GM18868 (cell line): ENCODE measurements at regions not wholly inside any gene's neighbourhood (a gene's known extent, or its start where the extent isn't known, plus 50 kb on each side); places are given as distances from the start of the nearest gene placed in this dataset.
A peak's percentile ranks its signal among the peaks of the same experiment; 100 is the strongest.
"Not testable (repeated sequence)": the region's sequence is repeated elsewhere in the genome, so short reads cannot be mapped to it uniquely, and the experiment has no call there.

Experiments
- ATAC-seq: cut with Tn5 transposase; IDR thresholded peaks from one replicate; pipeline ENCODE4 v1.9.1; 2021; ENCODE audit warnings: mild to moderate bottlenecking, moderate library complexity; ENCODE audit not compliant: unreplicated experiment

- no peak for ATAC-seq
Measured at GRCh38 chr6:156423075-156423474, 354.1 kb upstream of the ARID1B start.

- ATAC-seq, result no peak
Measured at GRCh38 chr6:156421933-156422332, 355.2 kb upstream of the ARID1B start.

- not testable (repeated sequence) for ATAC-seq
Measured at GRCh38 chr6:156421301-156421700, 355.9 kb upstream of the ARID1B start.

GRCh38 chr6:156420172-156420993 is 356.8 kb upstream of the ARID1B start:
- no peak for ATAC-seq

- no peak for ATAC-seq
Measured at GRCh38 chr6:156419594-156419993, 357.6 kb upstream of the ARID1B start.

- ATAC-seq, result no peak
Measured at GRCh38 chr6:156418253-156418652, 358.9 kb upstream of the ARID1B start.

GRCh38 chr6:156416391-156416790 is 360.8 kb upstream of the ARID1B start:
- no peak for ATAC-seq

- ATAC-seq, result no peak
Measured at GRCh38 chr6:156413154-156413553, 364.0 kb upstream of the ARID1B start.

- no peak for ATAC-seq
Measured at GRCh38 chr6:156410649-156411048, 366.5 kb upstream of the ARID1B start.

- no peak for ATAC-seq
Measured at GRCh38 chr6:156408655-156409054, 368.5 kb upstream of the ARID1B start.

- peak; percentile 83 for ATAC-seq
Measured at GRCh38 chr6:156407334-156407733, 369.8 kb upstream of the ARID1B start.

GRCh38 chr6:156406688-156407087 is 370.5 kb upstream of the ARID1B start:
- no peak for ATAC-seq

GRCh38 chr6:156406099-156406498 is 371.1 kb upstream of the ARID1B start:
- no peak for ATAC-seq

GRCh38 chr6:156402628-156403027 is 374.6 kb upstream of the ARID1B start:
- ATAC-seq, result no peak

- no peak for ATAC-seq
Measured at GRCh38 chr6:156402227-156402626, 375.0 kb upstream of the ARID1B start.

GRCh38 chr6:156400487-156400886 is 376.7 kb upstream of the ARID1B start:
- no peak for ATAC-seq

GRCh38 chr6:156398966-156399365 is 378.2 kb upstream of the ARID1B start:
- ATAC-seq, result no peak

GRCh38 chr6:156398371-156398770 is 378.8 kb upstream of the ARID1B start:
- ATAC-seq, result no peak

- ATAC-seq, result no peak
Measured at GRCh38 chr6:156396791-156397418, 380.3 kb upstream of the ARID1B start.

- ATAC-seq, result peak; percentile 85
Measured at GRCh38 chr6:156396068-156396771, 381.0 kb upstream of the ARID1B start.

- peak; percentile 59 for ATAC-seq
Measured at GRCh38 chr6:156395276-156395675, 381.9 kb upstream of the ARID1B start.

- no peak for ATAC-seq
Measured at GRCh38 chr6:156392648-156393047, 384.5 kb upstream of the ARID1B start.
